ENCODE measurements at regions not wholly inside any gene's neighbourhood (a gene's known extent, or its start where the extent isn't known, plus 50 kb on each side); places are given as distances from the start of the nearest gene placed in this dataset.

DNA sequence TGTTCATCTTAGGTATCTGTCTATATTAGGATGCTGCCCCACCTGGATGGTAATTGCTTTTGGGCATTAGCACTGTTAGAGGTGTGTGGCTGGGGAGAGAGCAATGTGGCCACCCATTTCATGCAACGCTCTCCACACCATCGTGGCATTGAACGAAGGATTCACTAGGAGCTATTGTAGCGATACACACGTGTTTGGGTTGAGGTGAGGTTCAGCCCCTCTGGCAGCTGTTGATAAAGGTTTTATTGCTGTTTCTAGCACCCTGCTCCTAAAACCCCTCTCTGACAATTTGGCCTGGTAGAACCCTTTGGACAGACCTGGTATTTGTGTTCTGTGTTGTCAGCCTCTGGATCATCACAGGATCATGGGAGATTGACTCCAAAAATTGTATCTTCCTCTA is 280.9 kb downstream of the PRL start:
- DNase-seq (ENCODE audit: low spot score), result no peak
- Mint-ChIP-seq H3K4me3 (no peak overlapping the region), H3K4me1 (ENCODE audit: low read depth) (no peaks in the 10 kb centered on the region), H3K36me3 (ENCODE audit: low read depth) (no peaks in the 10 kb centered on the region), H3K27ac (no peak overlapping the region), H3K9me3 (no peaks in the 10 kb centered on the region), H3K27me3 (ENCODE audit: insufficient read depth) (no peaks in the 10 kb centered on the region)
- intact Hi-C loops (cut with micrococcal nuclease), result no loop called here

DNA sequence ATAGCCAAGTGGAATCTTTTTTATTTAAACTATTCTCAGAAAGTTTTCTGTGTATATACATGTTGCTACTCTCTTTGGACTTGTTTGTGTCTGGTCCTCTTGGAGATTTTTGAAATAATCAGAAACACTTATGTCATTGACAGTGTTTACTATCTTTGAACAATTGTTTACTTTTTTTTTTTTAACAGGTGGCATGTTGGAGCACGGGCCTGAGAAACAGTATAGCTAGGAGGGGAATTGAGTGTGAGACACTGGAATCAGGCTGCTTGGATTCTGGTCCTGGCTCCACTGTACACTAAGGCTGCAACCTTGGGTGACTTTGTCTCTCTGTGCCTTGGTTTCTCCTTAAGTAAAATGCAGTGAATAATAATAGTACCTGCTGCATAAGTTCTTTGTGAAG is 279.6 kb downstream of the PRL start:
- Mint-ChIP-seq H3K27ac (no peak overlapping the region), H3K4me3 (no peak overlapping the region), H3K36me3 (ENCODE audit: low read depth) (no peaks in the 10 kb centered on the region), H3K9me3 (peaks cover 6% of the 10 kb centered on the region), H3K27me3 (ENCODE audit: insufficient read depth) (no peaks in the 10 kb centered on the region), H3K4me1 (ENCODE audit: low read depth) (no peaks in the 10 kb centered on the region)
- intact Hi-C loops (cut with micrococcal nuclease), result no loop called here
- DNase-seq (ENCODE audit: low spot score), result no peak

DNA sequence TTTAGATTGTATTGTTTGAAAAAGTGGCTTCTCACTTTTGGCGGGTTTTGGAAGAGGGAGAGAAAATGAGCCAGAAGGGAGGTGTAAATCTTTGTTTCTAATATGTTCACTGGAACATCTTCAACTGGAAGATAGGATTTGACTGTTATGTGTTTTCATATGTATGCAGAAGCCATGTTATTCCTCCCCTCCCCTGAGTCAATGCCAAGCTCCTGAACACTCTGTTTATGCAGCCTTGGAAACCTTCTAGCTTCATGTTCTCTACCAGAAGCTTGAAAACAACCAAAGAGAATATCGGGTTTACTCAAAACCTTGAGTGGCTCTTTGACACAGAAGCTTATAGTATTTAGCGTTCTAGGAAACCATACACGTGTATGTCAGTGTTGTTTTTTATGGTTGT is 279.1 kb downstream of the PRL start:
- no peak for DNase-seq (ENCODE audit: low spot score)
- H3K4me1 Mint-ChIP-seq (ENCODE audit: low read depth), result no peaks in the 10 kb centered on the region
- H3K27ac Mint-ChIP-seq, result no peak overlapping the region
- no peak overlapping the region for H3K4me3 Mint-ChIP-seq
- H3K36me3 Mint-ChIP-seq (ENCODE audit: low read depth), result peaks cover 2% of the 10 kb centered on the region
- intact Hi-C loops (cut with micrococcal nuclease), result no loop called here
- no peaks in the 10 kb centered on the region for H3K27me3 Mint-ChIP-seq (ENCODE audit: insufficient read depth)
- H3K9me3 Mint-ChIP-seq, result peaks cover 11% of the 10 kb centered on the region

DNA sequence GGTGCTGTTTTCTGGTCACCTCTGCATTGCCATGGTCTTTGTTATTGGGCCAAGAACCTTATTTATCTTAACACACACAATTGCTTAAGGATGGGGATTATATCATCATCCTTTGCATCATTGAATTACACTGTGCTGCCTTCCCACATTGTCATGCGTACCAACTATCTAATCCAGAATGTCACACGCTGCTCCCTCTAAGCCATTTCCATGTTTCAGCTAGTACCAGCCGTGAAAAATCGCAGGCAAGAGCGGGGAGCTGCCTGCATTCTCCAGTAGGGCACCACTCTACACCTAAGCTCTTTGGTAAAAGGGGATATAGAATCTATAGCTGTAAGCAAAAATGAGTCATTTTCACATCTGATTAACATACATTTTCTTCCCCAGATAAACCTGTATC is 277.0 kb downstream of the PRL start:
- no peaks in the 10 kb centered on the region for H3K27me3 Mint-ChIP-seq (ENCODE audit: insufficient read depth)
- no peak overlapping the region for H3K4me3 Mint-ChIP-seq
- intact Hi-C loops (cut with micrococcal nuclease), result no loop called here
- no peak for DNase-seq (ENCODE audit: low spot score)
- H3K9me3 Mint-ChIP-seq, result peaks cover 14% of the 10 kb centered on the region
- H3K36me3 Mint-ChIP-seq (ENCODE audit: low read depth), result peaks cover 2% of the 10 kb centered on the region
- peaks cover 7% of the 10 kb centered on the region for H3K4me1 Mint-ChIP-seq (ENCODE audit: low read depth)
- H3K27ac Mint-ChIP-seq, result no peak overlapping the region

DNA sequence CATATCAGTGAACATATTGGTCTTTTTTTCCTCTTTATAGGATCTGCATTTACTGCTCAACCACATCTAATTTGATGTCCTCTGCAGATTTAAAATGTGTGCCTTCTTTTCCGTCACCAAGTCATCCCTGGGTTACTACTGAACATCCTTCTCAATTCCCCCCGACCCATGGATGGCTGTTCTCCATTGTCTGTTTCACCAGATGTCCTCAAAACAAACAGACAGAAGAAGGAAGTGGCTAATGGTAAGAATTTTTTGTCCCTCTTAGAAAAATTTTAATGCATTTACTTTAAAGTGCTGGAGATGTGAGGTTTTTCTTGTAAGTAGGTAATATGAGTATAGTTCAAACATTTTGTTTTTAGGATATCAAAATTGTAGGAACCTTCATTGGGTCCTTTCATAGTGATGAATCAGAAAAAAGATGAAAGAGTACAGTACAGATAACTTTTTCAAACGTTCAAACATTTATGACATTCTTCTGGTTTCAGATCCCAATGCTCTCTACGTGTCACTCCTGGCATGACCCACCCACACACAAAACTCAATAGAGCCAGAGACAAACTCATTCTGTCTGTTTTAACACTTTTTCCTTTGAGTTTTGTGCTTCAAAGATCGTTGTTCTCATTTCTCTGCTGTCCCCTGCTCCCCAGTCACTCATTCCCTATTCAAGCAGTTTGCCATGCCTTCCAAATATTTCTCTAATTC is 276.4 kb downstream of the PRL start:
- Mint-ChIP-seq H3K9me3 (peaks cover 14% of the 10 kb centered on the region), H3K27me3 (ENCODE audit: insufficient read depth) (no peaks in the 10 kb centered on the region), H3K27ac (no peak overlapping the region), H3K4me3 (no peak overlapping the region), H3K4me1 (ENCODE audit: low read depth) (peaks cover 13% of the 10 kb centered on the region), H3K36me3 (ENCODE audit: low read depth) (peaks cover 2% of the 10 kb centered on the region)
- intact Hi-C loops (cut with micrococcal nuclease), result no loop called here
- no peak for DNase-seq (ENCODE audit: low spot score)

DNA sequence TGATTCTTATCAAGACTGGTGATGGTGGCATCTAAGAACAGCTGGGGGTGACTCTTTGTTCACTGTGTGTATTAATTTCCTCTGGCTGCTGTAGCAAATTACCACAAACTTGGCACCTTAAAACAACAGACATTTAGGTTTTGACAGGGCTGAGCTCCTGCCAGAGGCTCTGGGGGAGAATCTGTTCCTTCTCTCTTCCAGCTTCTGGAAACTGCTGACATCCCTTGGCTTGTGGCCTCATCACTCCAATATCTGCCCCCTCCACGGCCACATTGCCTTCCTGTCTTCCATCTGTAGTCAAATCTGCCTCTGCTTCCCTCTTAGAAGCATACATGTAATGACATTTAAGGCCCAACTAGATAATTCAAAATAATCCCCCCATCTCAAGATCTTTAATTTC is 274.9 kb downstream of the PRL start:
- peaks cover 2% of the 10 kb centered on the region for H3K36me3 Mint-ChIP-seq (ENCODE audit: low read depth)
- DNase-seq (ENCODE audit: low spot score), result no peak
- intact Hi-C loops (cut with micrococcal nuclease), result no loop called here
- H3K4me1 Mint-ChIP-seq (ENCODE audit: low read depth), result peaks cover 23% of the 10 kb centered on the region
- H3K4me3 Mint-ChIP-seq, result no peak overlapping the region
- H3K27ac Mint-ChIP-seq, result no peak overlapping the region
- H3K27me3 Mint-ChIP-seq (ENCODE audit: insufficient read depth), result no peaks in the 10 kb centered on the region
- peaks cover 14% of the 10 kb centered on the region for H3K9me3 Mint-ChIP-seq

DNA sequence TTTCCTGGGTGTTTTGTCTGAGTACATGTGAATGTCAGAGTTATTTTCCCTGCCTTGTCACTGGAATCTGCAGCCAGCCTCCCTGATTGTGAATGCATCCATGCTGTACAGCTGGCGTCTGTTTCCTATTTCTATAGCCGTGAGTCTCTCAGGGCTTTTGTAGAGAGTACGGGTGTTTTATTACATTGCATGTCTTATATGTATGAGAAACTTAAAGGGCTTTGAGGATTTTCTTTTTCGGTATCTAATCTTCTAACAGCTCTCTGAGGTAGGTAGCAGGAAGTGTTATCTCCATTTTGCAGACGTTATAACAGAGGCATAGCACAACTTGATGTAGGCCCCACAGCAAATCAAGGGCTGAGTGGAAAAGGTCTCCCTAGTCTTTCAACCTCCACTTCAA is 272.9 kb downstream of the PRL start:
- no peak for DNase-seq (ENCODE audit: low spot score)

DNA sequence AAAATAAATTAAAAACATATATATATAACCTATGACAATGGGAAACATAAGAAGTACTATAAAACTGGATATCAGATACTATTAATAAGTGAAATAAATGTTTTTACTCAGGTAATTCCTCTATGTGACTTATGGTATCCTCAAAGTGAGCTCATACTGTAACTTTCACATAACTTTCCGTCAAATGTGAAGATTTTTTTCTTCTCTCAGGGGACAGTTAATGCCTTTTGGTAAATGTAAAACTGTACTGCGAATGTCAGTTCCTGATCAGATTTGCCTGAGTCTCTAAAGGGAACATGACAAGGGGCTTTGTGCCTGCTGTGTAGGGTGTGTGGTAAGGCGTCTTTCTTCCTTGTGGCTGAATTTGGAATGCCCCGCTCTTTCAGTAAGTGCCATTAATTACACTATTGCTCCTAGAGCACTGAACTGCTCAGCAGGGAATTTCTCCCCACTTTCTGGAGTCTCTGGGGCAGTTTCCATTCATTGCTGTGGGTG is 271.8 kb downstream of the PRL start:
- H3K27ac Mint-ChIP-seq, result no peak overlapping the region
- H3K4me1 Mint-ChIP-seq (ENCODE audit: low read depth), result peaks cover 37% of the 10 kb centered on the region
- peaks cover 2% of the 10 kb centered on the region for H3K36me3 Mint-ChIP-seq (ENCODE audit: low read depth)
- DNase-seq (ENCODE audit: low spot score), result no peak
- intact Hi-C loops (cut with micrococcal nuclease), result no loop called here
- H3K4me3 Mint-ChIP-seq, result no peak overlapping the region
- no peaks in the 10 kb centered on the region for H3K27me3 Mint-ChIP-seq (ENCODE audit: insufficient read depth)
- H3K9me3 Mint-ChIP-seq, result peaks cover 14% of the 10 kb centered on the region

More for the DNA sequence above, 272.9 kb downstream of the PRL start:
- H3K27me3 Mint-ChIP-seq (ENCODE audit: insufficient read depth), result no peaks in the 10 kb centered on the region
- H3K9me3 Mint-ChIP-seq, result peaks cover 14% of the 10 kb centered on the region
- H3K4me1 Mint-ChIP-seq (ENCODE audit: low read depth), result peaks cover 32% of the 10 kb centered on the region
- no peak overlapping the region for H3K27ac Mint-ChIP-seq
- intact Hi-C loops (cut with micrococcal nuclease), result no loop called here
- no peak overlapping the region for H3K4me3 Mint-ChIP-seq
- peaks cover 2% of the 10 kb centered on the region for H3K36me3 Mint-ChIP-seq (ENCODE audit: low read depth)

DNA sequence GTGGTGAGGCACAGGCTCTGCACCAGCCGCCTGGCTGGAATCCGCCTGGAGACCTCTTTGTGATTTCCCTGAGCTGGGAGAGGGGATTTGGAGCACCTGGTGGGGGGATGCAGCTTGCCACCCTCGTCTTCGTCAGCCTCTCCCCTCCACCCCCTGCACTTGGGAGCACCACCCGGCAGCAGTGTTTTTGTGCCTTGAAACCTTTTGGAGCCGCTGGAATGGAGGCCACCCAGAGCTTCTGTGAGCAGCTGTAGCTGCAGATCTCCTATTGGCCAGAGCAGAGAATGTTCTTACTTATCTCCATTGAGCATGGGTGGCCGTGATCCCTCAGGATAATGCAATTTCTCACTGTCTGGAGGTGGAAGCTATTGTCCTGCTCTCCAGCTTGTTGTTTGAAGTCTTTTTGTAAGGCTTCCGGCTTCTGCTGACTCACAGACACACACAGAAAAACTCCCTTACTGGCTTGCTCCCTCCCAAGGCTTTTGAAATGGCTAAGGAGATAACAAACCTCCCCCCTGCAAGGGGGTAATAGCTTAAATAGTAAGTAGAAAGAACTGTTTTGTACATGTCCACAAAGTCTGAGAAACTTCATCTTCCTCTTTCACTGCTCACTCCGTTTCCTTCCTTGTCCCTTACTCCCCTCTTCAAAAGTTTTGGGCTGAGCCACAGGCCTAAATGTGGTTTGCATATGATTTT is 271.2 kb downstream of the PRL start:
- no peaks in the 10 kb centered on the region for H3K27me3 Mint-ChIP-seq (ENCODE audit: insufficient read depth)
- H3K4me1 Mint-ChIP-seq (ENCODE audit: low read depth), result peaks cover 37% of the 10 kb centered on the region
- H3K27ac Mint-ChIP-seq, result peak overlapping the region; percentile 25
- H3K9me3 Mint-ChIP-seq, result peaks cover 14% of the 10 kb centered on the region
- peak; percentile 1 for DNase-seq (ENCODE audit: low spot score)
- intact Hi-C loops (cut with micrococcal nuclease), result no loop called here
- H3K4me3 Mint-ChIP-seq, result no peak overlapping the region
- peaks cover 2% of the 10 kb centered on the region for H3K36me3 Mint-ChIP-seq (ENCODE audit: low read depth)

DNA sequence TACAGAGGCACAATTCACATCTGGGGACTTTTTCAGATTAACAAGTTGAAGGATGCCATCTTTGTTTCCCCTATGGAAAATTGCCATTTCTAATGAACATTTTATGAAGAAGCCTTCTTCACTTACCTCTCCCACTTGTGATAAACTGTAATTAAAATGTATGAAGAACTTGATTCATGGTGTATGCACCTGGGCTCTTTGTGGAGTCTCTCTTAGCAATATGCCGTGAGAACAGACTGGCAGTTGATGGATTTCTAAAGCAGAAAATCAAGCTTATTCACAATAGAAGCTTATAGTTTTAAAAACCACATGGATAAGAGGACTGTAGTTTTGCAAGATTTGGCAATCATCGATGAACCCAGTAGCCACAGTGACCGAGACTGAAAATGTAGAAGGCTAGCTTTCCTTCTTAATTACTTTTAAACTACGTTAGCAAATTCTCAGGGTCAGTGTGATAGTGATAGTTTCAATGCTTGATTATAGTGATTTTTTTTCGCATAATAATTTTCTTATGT is 270.6 kb downstream of the PRL start:
- H3K4me3 Mint-ChIP-seq, result no peak overlapping the region
- peaks cover 2% of the 10 kb centered on the region for H3K36me3 Mint-ChIP-seq (ENCODE audit: low read depth)
- peaks cover 37% of the 10 kb centered on the region for H3K4me1 Mint-ChIP-seq (ENCODE audit: low read depth)
- DNase-seq (ENCODE audit: low spot score), result no peak
- H3K27ac Mint-ChIP-seq, result peak overlapping the region; percentile 25
- H3K9me3 Mint-ChIP-seq, result peaks cover 14% of the 10 kb centered on the region
- intact Hi-C loops (cut with micrococcal nuclease), result no loop called here
- no peaks in the 10 kb centered on the region for H3K27me3 Mint-ChIP-seq (ENCODE audit: insufficient read depth)

DNA sequence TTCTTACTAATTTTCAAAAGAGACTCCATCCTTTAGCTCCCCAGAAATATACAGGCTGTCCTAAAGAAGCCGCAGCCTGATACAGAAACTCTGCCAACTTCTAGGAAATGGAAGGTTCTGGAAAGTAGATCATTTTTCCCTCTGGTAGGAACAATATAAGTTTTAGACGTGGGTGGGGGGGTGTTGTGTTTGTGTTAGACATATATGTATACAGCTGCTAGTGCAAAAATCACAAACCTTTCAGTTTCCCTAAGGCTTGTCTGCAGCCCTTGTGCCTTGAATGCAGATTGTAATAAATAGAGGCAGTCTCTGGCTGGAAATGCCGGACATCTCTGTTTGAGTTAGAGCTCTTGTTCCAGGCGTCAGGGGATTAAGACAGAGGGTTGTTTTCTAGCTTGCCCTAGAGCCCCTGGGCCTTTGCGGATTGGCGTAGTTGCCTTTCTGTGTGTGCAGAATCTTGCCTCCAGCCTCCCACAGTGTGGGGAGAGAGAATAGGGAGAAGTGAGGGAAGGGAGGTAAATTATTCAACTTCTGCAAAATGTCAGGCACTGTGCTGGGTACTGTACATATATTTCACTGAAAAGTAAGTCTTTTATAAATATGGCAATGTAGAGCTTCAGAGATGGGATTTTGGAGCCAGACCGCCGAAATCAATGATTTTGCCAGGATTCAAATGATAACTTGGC is 269.7 kb downstream of the PRL start:
- Mint-ChIP-seq H3K9me3 (peaks cover 8% of the 10 kb centered on the region), H3K4me3 (no peak overlapping the region), H3K4me1 (ENCODE audit: low read depth) (peaks cover 37% of the 10 kb centered on the region), H3K36me3 (ENCODE audit: low read depth) (peaks cover 2% of the 10 kb centered on the region), H3K27me3 (ENCODE audit: insufficient read depth) (no peaks in the 10 kb centered on the region), H3K27ac (no peak overlapping the region)
- intact Hi-C loops (cut with micrococcal nuclease), result no loop called here
- no peak for DNase-seq (ENCODE audit: low spot score)

DNA sequence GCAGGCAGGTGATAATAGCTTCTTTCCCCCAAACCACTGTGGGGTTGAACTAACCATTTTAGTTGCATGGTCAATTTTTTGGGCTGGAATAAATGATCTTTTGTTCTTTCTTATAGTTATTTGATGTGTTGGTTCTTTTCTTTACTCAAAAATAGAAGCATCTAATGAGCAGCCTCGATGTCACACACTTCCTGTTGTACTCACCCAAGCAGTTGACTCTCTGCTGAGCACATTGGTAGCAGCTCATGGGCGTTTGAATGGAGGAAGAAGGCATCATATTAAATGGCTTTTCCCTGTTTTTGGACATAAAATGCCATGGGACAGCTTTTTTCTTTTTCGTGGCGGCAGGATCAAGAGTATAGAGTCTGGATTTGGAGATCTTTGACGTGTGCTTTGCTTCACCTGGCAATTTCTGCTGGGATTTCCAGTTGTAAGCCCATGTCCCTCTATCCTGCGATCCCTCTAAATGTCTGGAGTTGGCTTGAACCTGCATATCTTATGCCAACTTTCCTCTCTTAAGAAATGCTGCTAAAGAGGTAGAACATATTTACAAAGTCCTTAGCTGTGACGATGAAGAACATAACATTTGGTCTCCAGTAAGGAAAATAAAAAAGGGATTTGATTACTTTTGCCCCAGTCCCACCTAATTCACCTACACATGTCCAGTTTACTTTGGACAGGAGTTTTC is 268.3 kb downstream of the PRL start:
- Mint-ChIP-seq H3K9me3 (no peaks in the 10 kb centered on the region), H3K27ac (no peak overlapping the region), H3K36me3 (ENCODE audit: low read depth) (no peaks in the 10 kb centered on the region), H3K27me3 (ENCODE audit: insufficient read depth) (no peaks in the 10 kb centered on the region), H3K4me3 (no peak overlapping the region), H3K4me1 (ENCODE audit: low read depth) (peaks cover 37% of the 10 kb centered on the region)
- DNase-seq (ENCODE audit: low spot score), result no peak
- intact Hi-C loops (cut with micrococcal nuclease), result no loop called here
